Sigmoid colon (tissue), 4 donors: ENCODE measurements at regions not wholly inside any gene's neighbourhood (a gene's known extent, or its start where the extent isn't known, plus 50 kb on each side); places are given as distances from the start of the nearest gene placed in this dataset.

ENCODE experiments used
- EP300 ChIP-seq, 4 donors: sonication (generic); formaldehyde crosslinking; IDR thresholded peaks; one replicate each; pipeline ENCODE4 v1.6.1; 2017; ENCODE audit warnings: antibody characterized with exemption in 4 of 4
- POLR2A ChIP-seq, 2 donors: fragments of 450-650 bp; IDR thresholded peaks; one replicate each; pipeline ENCODE4 v1.6.1; 2016; ENCODE audit warnings: antibody characterized with exemption in 2 of 2, mild to moderate bottlenecking in 2 of 2, moderate library complexity in 2 of 2
- POLR2AphosphoS5 ChIP-seq, 4 donors: sonication (generic); formaldehyde crosslinking; IDR thresholded peaks; one replicate each; pipeline ENCODE4 v1.6.1; 2017; ENCODE audit warnings: antibody characterized with exemption in 4 of 4
- TF ChIP-seq, protein P1 (sequence below), 4 experiments: fragments of 450-650 bp in 3 of 4; fragments of 200-600 bp in 1 of 4; IDR thresholded peaks; one replicate each; pipeline ENCODE4 v1.5.1; 2016 to 2019; ENCODE audit warnings: antibody characterized with exemption in 4 of 4, mild to moderate bottlenecking in 3 of 4, moderate library complexity in 2 of 4

DNA sequence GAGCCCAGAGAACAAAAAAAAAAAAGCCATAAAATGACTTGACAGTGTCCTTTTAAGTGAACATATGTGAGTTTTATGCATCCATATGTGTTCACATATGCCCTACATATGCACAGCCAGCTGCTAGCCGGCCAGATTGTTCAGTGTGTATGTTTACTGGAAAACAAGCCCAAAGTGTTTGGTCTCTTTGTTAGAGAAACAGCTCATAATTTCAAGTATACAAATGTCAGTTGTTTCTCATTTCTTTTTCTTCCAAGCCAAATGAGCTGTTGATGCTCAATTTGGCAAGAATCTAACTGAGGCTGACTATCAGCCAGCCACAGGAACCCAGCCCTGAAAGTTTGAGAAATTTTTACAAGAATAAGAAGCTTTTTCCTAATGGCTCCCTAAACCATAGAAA lies 60.8 kb upstream of the TSPAN8 start:
- TF ChIP-seq, protein P1, sequence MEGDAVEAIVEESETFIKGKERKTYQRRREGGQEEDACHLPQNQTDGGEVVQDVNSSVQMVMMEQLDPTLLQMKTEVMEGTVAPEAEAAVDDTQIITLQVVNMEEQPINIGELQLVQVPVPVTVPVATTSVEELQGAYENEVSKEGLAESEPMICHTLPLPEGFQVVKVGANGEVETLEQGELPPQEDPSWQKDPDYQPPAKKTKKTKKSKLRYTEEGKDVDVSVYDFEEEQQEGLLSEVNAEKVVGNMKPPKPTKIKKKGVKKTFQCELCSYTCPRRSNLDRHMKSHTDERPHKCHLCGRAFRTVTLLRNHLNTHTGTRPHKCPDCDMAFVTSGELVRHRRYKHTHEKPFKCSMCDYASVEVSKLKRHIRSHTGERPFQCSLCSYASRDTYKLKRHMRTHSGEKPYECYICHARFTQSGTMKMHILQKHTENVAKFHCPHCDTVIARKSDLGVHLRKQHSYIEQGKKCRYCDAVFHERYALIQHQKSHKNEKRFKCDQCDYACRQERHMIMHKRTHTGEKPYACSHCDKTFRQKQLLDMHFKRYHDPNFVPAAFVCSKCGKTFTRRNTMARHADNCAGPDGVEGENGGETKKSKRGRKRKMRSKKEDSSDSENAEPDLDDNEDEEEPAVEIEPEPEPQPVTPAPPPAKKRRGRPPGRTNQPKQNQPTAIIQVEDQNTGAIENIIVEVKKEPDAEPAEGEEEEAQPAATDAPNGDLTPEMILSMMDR (IDR thresholded peaks at IDR 0.05): no peak
- no peak for TF ChIP-seq POLR2A (IDR thresholded peaks at IDR 0.05)
- TF ChIP-seq POLR2AphosphoS5 (IDR thresholded peaks at IDR 0.05): no peak
- no peak for TF ChIP-seq EP300 (IDR thresholded peaks at IDR 0.05)
